ENCODE measurements at regions not wholly inside any gene's neighbourhood (a gene's known extent, or its start where the extent isn't known, plus 50 kb on each side); places are given as distances from the start of the nearest gene placed in this dataset.

GRCh38 chr3:193798051-193798450 lies 205.0 kb downstream of the OPA1 start:
- intact Hi-C loops (cut with DNase I), result loop anchor here (10.0 kb wide), 1 partner anchor 327 kb away; no protein-coding TSS in a partner anchor
- Histone ChIP-seq H3K9me3 (no peaks in the 10 kb centered on the region), H3K27me3 (no peaks in the 10 kb centered on the region), H3K27ac (no peak overlapping the region), H3K36me3 (replicated peaks in 1 of 2; ENCODE audit: insufficient read depth in 1 of 2, low read depth in 2 of 2) (no peaks in the 10 kb centered on the region), H3K4me1 (peaks cover 19% of the 10 kb centered on the region), H3K4me3 (no peak overlapping the region)
- 83 to 94% methylated on average over 4 of the region's 4 CpGs for whole genome bisulfite sequencing, 2 donors
- ATAC-seq, result no peak
- DNase-seq, result no peak
- no peak for TF ChIP-seq POLR2A (IDR thresholded peaks at IDR 0.05)
- no peak for TF ChIP-seq CTCF (IDR thresholded peaks at IDR 0.05)

- intact Hi-C loops (cut with DNase I), result no loop called here
- WGBS, 2 donors, result 86% methylated on average over 12 of the region's 12 CpGs
- Histone ChIP-seq H3K36me3 (replicated peaks in 1 of 2; ENCODE audit: insufficient read depth in 1 of 2, low read depth in 2 of 2) (no peaks in the 10 kb centered on the region), H3K27ac (no peak overlapping the region), H3K27me3 (no peaks in the 10 kb centered on the region), H3K4me1 (peaks cover 16% of the 10 kb centered on the region), H3K4me3 (no peak overlapping the region), H3K9me3 (no peaks in the 10 kb centered on the region)
- ATAC-seq, result no peak
- no peak for TF ChIP-seq CTCF (IDR thresholded peaks at IDR 0.05)
- TF ChIP-seq POLR2A (IDR thresholded peaks at IDR 0.05), result no peak
- DNase-seq, result no peak
Measured at GRCh38 chr3:193800138-193801043, 207.4 kb downstream of the OPA1 start.

GRCh38 chr3:193801097-193801496 lies 208.1 kb downstream of the OPA1 start:
- peaks cover 18% of the 10 kb centered on the region for H3K4me1 ChIP-seq
- H3K9me3 ChIP-seq, result no peaks in the 10 kb centered on the region
- DNase-seq, result no peak
- no peak for TF ChIP-seq POLR2A (IDR thresholded peaks at IDR 0.05)
- H3K36me3 ChIP-seq (replicated peaks in 1 of 2; ENCODE audit: insufficient read depth in 1 of 2, low read depth in 2 of 2), result no peaks in the 10 kb centered on the region
- no peak overlapping the region for H3K27ac ChIP-seq
- no peaks in the 10 kb centered on the region for H3K27me3 ChIP-seq
- H3K4me3 ChIP-seq, result no peak overlapping the region
- no peak for ATAC-seq
- intact Hi-C loops (cut with DNase I), result no loop called here

GRCh38 chr3:193803288-193803687 lies 210.3 kb downstream of the OPA1 start:
- ATAC-seq (peak; percentile 89), DNase-seq (peak; percentile 67 to 84 (median 82))
- TF ChIP-seq POLR2A (IDR thresholded peaks at IDR 0.05), result no peak
- no peak for TF ChIP-seq CTCF (IDR thresholded peaks at IDR 0.05)
- WGBS, 2 donors, result 33 to 37% methylated on average over 4 of the region's 4 CpGs
- intact Hi-C loops (cut with DNase I), result no loop called here
- H3K27me3 ChIP-seq, result no peaks in the 10 kb centered on the region
- peak overlapping the region in 2 of 4 donors; percentile 14 to 24 for H3K27ac ChIP-seq
- H3K4me3 ChIP-seq, result no peak overlapping the region
- H3K36me3 ChIP-seq (replicated peaks in 1 of 2; ENCODE audit: insufficient read depth in 1 of 2, low read depth in 2 of 2), result no peaks in the 10 kb centered on the region
- no peaks in the 10 kb centered on the region for H3K9me3 ChIP-seq
- H3K4me1 ChIP-seq, result peaks cover 18% of the 10 kb centered on the region

GRCh38 chr3:193805448-193805847 lies 212.4 kb downstream of the OPA1 start:
- H3K4me1 ChIP-seq, result peaks cover 18% of the 10 kb centered on the region
- H3K9me3 ChIP-seq, result no peaks in the 10 kb centered on the region
- no peaks in the 10 kb centered on the region for H3K36me3 ChIP-seq (replicated peaks in 1 of 2; ENCODE audit: insufficient read depth in 1 of 2, low read depth in 2 of 2)
- no peak overlapping the region for H3K27ac ChIP-seq
- intact Hi-C loops (cut with DNase I), result no loop called here
- H3K4me3 ChIP-seq, result no peak overlapping the region
- H3K27me3 ChIP-seq, result no peaks in the 10 kb centered on the region
- DNase-seq (peak; percentile 70 to 94 (median 85)), ATAC-seq (peak; percentile 41)
- WGBS, 2 donors, result 47 to 53% methylated on average over 8 of the region's 8 CpGs
- TF ChIP-seq CTCF (IDR thresholded peaks at IDR 0.05), result no peak
- TF ChIP-seq POLR2A (IDR thresholded peaks at IDR 0.05), result no peak
